Gastrocnemius medialis (tissue), 4 donors: ENCODE measurements at regions not wholly inside any gene's neighbourhood (a gene's known extent, or its start where the extent isn't known, plus 50 kb on each side); places are given as distances from the start of the nearest gene placed in this dataset.
"Not testable (repeated sequence)": the region's sequence is repeated elsewhere in the genome, so short reads cannot be mapped to it uniquely, and the experiment has no call there.

Source experiments
- CTCF ChIP-seq, 5 experiments: fragments of 450-650 bp in 3 of 5; fragments of 200-600 bp in 2 of 5; sonication (generic) in 2 of 5; IDR thresholded peaks in 4 of 5; conservative IDR thresholded peaks in 1 of 5; 1 replicate in 4 of 5; 2 replicates in 1 of 5; pipeline ENCODE4 v1.5.1; 2016 to 2019; ENCODE audit warnings: antibody characterized with exemption in 5 of 5, mild to moderate bottlenecking in 3 of 5, moderate library complexity in 3 of 5
- POLR2A ChIP-seq, 2 donors: fragments of 450-650 bp; IDR thresholded peaks; one replicate each; pipeline ENCODE4 v1.6.1; 2017; ENCODE audit warnings: antibody characterized with exemption in 2 of 2, mild to moderate bottlenecking in 2 of 2, moderate library complexity in 2 of 2

GRCh38 chr13:18600366-18600765 lies 581.3 kb downstream of the TUBA3C start:
- TF ChIP-seq CTCF (IDR thresholded peaks at IDR 0.05 in 4 of 5, conservative IDR thresholded peaks at IDR 0.05 in 1 of 5); POLR2A (IDR thresholded peaks at IDR 0.05): not testable (repeated sequence)
